ENCODE measurements at regions not wholly inside any gene's neighbourhood (a gene's known extent, or its start where the extent isn't known, plus 50 kb on each side); places are given as distances from the start of the nearest gene placed in this dataset.

- Mint-ChIP-seq H3K27me3 (peaks cover 6% of the 10 kb centered on the region), H3K9me3 (no peaks in the 10 kb centered on the region), H3K36me3 (ENCODE audit: low read depth) (no peaks in the 10 kb centered on the region), H3K4me3 (no peak overlapping the region), H3K4me1 (no peaks in the 10 kb centered on the region), H3K27ac (no peak overlapping the region)
- ChIA-PET CTCF (no interaction called here), POLR2A (no interaction called here)
- TF ChIP-seq CTCF (IDR thresholded peaks at IDR 0.05), result no peak
- intact Hi-C loops (cut with micrococcal nuclease), result no loop called here
- DNase-seq (no peak), ATAC-seq (ENCODE audit: low read depth) (no peak)
Measured at GRCh38 chr6:148289153-148289552, 53.5 kb upstream of the SASH1 start.

DNA sequence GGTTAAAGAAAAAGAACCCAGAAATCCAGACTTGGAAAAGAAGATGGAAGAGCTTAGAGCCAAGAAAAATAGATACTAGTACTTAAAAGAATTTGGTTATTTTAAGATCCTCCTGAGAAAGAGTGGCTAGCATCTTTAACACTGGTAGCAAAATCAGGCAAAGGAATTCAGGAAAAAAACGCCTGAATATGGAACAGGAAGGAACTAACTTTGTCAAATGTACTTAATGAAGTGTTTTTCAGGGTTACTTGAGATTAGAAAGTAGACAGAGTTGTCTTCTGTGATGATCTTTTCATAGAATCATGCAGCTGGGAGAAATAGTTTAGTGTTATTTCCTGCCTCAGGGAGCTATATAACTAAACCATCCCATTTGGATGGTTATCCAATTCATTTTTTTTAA is 50.8 kb upstream of the SASH1 start:
- ATAC-seq (ENCODE audit: low read depth), result no peak
- CTCF ChIA-PET, result no interaction called here
- H3K36me3 Mint-ChIP-seq (ENCODE audit: low read depth), result no peaks in the 10 kb centered on the region
- DNase-seq, result no peak
- H3K9me3 Mint-ChIP-seq, result no peaks in the 10 kb centered on the region
- TF ChIP-seq CTCF (IDR thresholded peaks at IDR 0.05), result no peak
- no peak overlapping the region for H3K27ac Mint-ChIP-seq
- peaks cover 12% of the 10 kb centered on the region for H3K27me3 Mint-ChIP-seq
- POLR2A ChIA-PET, result no interaction called here
- H3K4me1 Mint-ChIP-seq, result no peaks in the 10 kb centered on the region
- H3K4me3 Mint-ChIP-seq, result no peak overlapping the region
- intact Hi-C loops (cut with micrococcal nuclease), result no loop called here
